Fibroblast of skin of right biceps (primary cell): ENCODE measurements at regions not wholly inside any gene's neighbourhood (a gene's known extent, or its start where the extent isn't known, plus 50 kb on each side); places are given as distances from the start of the nearest gene placed in this dataset.
A peak's percentile ranks its signal among the peaks of the same experiment; 100 is the strongest.
"Not testable (repeated sequence)": the region's sequence is repeated elsewhere in the genome, so short reads cannot be mapped to it uniquely, and the experiment has no call there.

ENCODE experiments used
- DNase-seq: peaks from one replicate; pipeline ENCODE4 v3.0.0-alpha.2; 2013

GRCh38 chr3:25897019-25897418 is 107.1 kb downstream of the OXSM start:
- no peak for DNase-seq

- DNase-seq: no peak
Observed at GRCh38 chr3:25899352-25900101, 109.6 kb downstream of the OXSM start.

- DNase-seq: no peak
Observed at GRCh38 chr3:25900161-25900560, 110.3 kb downstream of the OXSM start.

- no peak for DNase-seq
Observed at GRCh38 chr3:25901796-25902195, 111.9 kb downstream of the OXSM start.

- DNase-seq: peak; percentile 21
Observed at GRCh38 chr3:25902586-25902985, 112.7 kb downstream of the OXSM start.

GRCh38 chr3:25903371-25904129 is 113.7 kb downstream of the OXSM start:
- no peak for DNase-seq

- DNase-seq: no peak
Observed at GRCh38 chr3:25904206-25904605, 114.3 kb downstream of the OXSM start.

GRCh38 chr3:25906132-25906906 is 116.4 kb downstream of the OXSM start:
- no peak for DNase-seq

- DNase-seq: no peak
Observed at GRCh38 chr3:25907081-25907480, 117.2 kb downstream of the OXSM start.

- DNase-seq: no peak
Observed at GRCh38 chr3:25910105-25910504, 120.2 kb downstream of the OXSM start.

GRCh38 chr3:25910997-25911396 is 121.1 kb downstream of the OXSM start:
- peak; percentile 39 for DNase-seq

GRCh38 chr3:25911525-25912295 is 121.8 kb downstream of the OXSM start:
- DNase-seq: no peak

GRCh38 chr3:25913179-25913578 is 123.3 kb downstream of the OXSM start:
- DNase-seq: no peak

- no peak for DNase-seq
Observed at GRCh38 chr3:25915673-25916072, 125.8 kb downstream of the OXSM start.

GRCh38 chr3:25916321-25916720 is 126.4 kb downstream of the OXSM start:
- no peak for DNase-seq

- not testable (repeated sequence) for DNase-seq
Observed at GRCh38 chr3:25931967-25932366, 142.1 kb downstream of the OXSM start.

- no peak for DNase-seq
Observed at GRCh38 chr3:25938566-25939325, 148.9 kb downstream of the OXSM start.

GRCh38 chr3:25940935-25941334 is 151.0 kb downstream of the OXSM start:
- DNase-seq: no peak

GRCh38 chr3:25944329-25944728 is 154.4 kb downstream of the OXSM start:
- no peak for DNase-seq

GRCh38 chr3:25945366-25945765 is 155.5 kb downstream of the OXSM start:
- DNase-seq: no peak

- DNase-seq: no peak
Observed at GRCh38 chr3:25945836-25946235, 155.9 kb downstream of the OXSM start.

GRCh38 chr3:25952133-25952532 is 162.2 kb downstream of the OXSM start:
- no peak for DNase-seq
